ENCODE measurements at regions not wholly inside any gene's neighbourhood (a gene's known extent, or its start where the extent isn't known, plus 50 kb on each side); places are given as distances from the start of the nearest gene placed in this dataset.
"Not testable (repeated sequence)": the region's sequence is repeated elsewhere in the genome, so short reads cannot be mapped to it uniquely, and the experiment has no call there.

- no peak for DNase-seq
These were observed 1314.6 kb upstream of the TMEM132C start for GRCh38 chr12:126952096-126953007.

- no peak for DNase-seq
These were observed 1313.5 kb upstream of the TMEM132C start for GRCh38 chr12:126953365-126953889.

- no peak for DNase-seq
These were observed 1306.7 kb upstream of the TMEM132C start for GRCh38 chr12:126960221-126960620.

GRCh38 chr12:126960709-126961108, 1306.3 kb upstream of the TMEM132C start:
- no peak for DNase-seq

GRCh38 chr12:126963825-126964224, 1303.1 kb upstream of the TMEM132C start:
- DNase-seq, result no peak

- DNase-seq, result no peak
These were observed 1300.5 kb upstream of the TMEM132C start for GRCh38 chr12:126966498-126966897.

GRCh38 chr12:126967152-126967551, 1299.8 kb upstream of the TMEM132C start:
- DNase-seq, result no peak

GRCh38 chr12:126974779-126975178, 1292.2 kb upstream of the TMEM132C start:
- DNase-seq, result no peak

GRCh38 chr12:126976579-126976978, 1290.4 kb upstream of the TMEM132C start:
- no peak for DNase-seq

GRCh38 chr12:126979564-126979963, 1287.4 kb upstream of the TMEM132C start:
- DNase-seq, result not testable (repeated sequence)

GRCh38 chr12:126982707-126983106, 1284.3 kb upstream of the TMEM132C start:
- DNase-seq, result no peak

GRCh38 chr12:126983735-126984134, 1283.2 kb upstream of the TMEM132C start:
- DNase-seq, result not testable (repeated sequence)

- not testable (repeated sequence) for DNase-seq
These were observed 1281.3 kb upstream of the TMEM132C start for GRCh38 chr12:126985663-126986062.

GRCh38 chr12:126989532-126989931, 1277.4 kb upstream of the TMEM132C start:
- DNase-seq, result no peak

- DNase-seq, result no peak
These were observed 1273.1 kb upstream of the TMEM132C start for GRCh38 chr12:126993898-126994297.

GRCh38 chr12:126994599-126994998, 1272.4 kb upstream of the TMEM132C start:
- no peak for DNase-seq

- DNase-seq, result no peak
These were observed 1268.9 kb upstream of the TMEM132C start for GRCh38 chr12:126998031-126998430.

GRCh38 chr12:126998747-126999285, 1268.2 kb upstream of the TMEM132C start:
- DNase-seq, result no peak

- no peak for DNase-seq
These were observed 1267.6 kb upstream of the TMEM132C start for GRCh38 chr12:126999352-126999751.

- DNase-seq, result no peak
These were observed 1261.6 kb upstream of the TMEM132C start for GRCh38 chr12:127005406-127005805.

- no peak for DNase-seq
These were observed 1260.0 kb upstream of the TMEM132C start for GRCh38 chr12:127006972-127007371.

- DNase-seq, result no peak
These were observed 1258.1 kb upstream of the TMEM132C start for GRCh38 chr12:127008755-127009403.

GRCh38 chr12:127012109-127012508, 1254.9 kb upstream of the TMEM132C start:
- no peak for DNase-seq

- no peak for DNase-seq
These were observed 1253.8 kb upstream of the TMEM132C start for GRCh38 chr12:127013197-127013596.
